Kidney (tissue), 13 donors: ENCODE measurements at regions not wholly inside any gene's neighbourhood (a gene's known extent, or its start where the extent isn't known, plus 50 kb on each side); places are given as distances from the start of the nearest gene placed in this dataset.

Experiments
- DNase-seq, 5 donors: peaks; one replicate each; pipeline ENCODE4 v3.0.0-alpha.2; 2013 to 2020
- FAIRE-seq: peaks from 2 replicates; lab custom pipeline; 2012; peaks lifted over from hg19 to GRCh38; lab: Jason Lieb, UNC
- H3K27ac ChIP-seq, 2 donors: one replicate each; pipeline ENCODE4 v1.7.0; 2013; ENCODE audit warnings: low read depth in 2 of 2, low read length in 2 of 2, inconsistent platforms in 1 of 2
- H3K27me3 ChIP-seq: one replicate; pipeline ENCODE4 v1.7.1; 2013; ENCODE audit warnings: low read length, inconsistent platforms; ENCODE audit not compliant: control insufficient read depth, insufficient read depth
- H3K36me3 ChIP-seq, 3 donors: one replicate each; pipeline versions ENCODE4 v1.7.0 to v1.7.1; 2013; ENCODE audit warnings: low read length in 3 of 3, control low read depth in 1 of 3, inconsistent platforms in 1 of 3; ENCODE audit not compliant: insufficient read depth in 3 of 3, control insufficient read depth in 2 of 3
- H3K4me1 ChIP-seq, 3 donors: one replicate each; pipeline versions ENCODE4 v1.7.0 to v1.7.1; 2013; ENCODE audit warnings: low read length in 3 of 3, inconsistent platforms in 1 of 3, low read depth in 1 of 3; ENCODE audit not compliant: control insufficient read depth in 2 of 3, insufficient read depth in 2 of 3
- H3K4me3 ChIP-seq, 3 donors: one replicate each; pipeline versions ENCODE4 v1.7.0 to v1.8.1; 2013; ENCODE audit warnings: low read length in 3 of 3, control low read depth in 1 of 3, inconsistent platforms in 1 of 3
- H3K9ac ChIP-seq, 3 donors: one replicate each; pipeline versions ENCODE4 v1.7.0 to v1.7.1; 2013; ENCODE audit warnings: low read length in 3 of 3, control low read depth in 1 of 3, inconsistent platforms in 1 of 3
- H3K9me3 ChIP-seq, 3 donors: one replicate each; pipeline versions ENCODE4 v1.7.0 to v1.7.1; 2013; ENCODE audit warnings: low read length in 3 of 3, control low read depth in 1 of 3, inconsistent platforms in 1 of 3; ENCODE audit not compliant: control insufficient read depth in 2 of 3, insufficient read depth in 1 of 3
- intact Hi-C: fragments of 100-400 bp; cut with DNase I; formaldehyde crosslinking; loops from one replicate; pipeline ENCODE4 v1.11.1; 2022
- TF ChIP-seq, protein P1 (sequence below): IDR thresholded peaks from 3 replicates; pipeline ENCODE4 v1.5.1; 2012; ENCODE audit warnings: mild to moderate bottlenecking, moderate library complexity, borderline replicate concordance; ENCODE audit not compliant: insufficient read depth; ENCODE audit errors: extremely low read depth
- donor health status: control.
- donor health status: control.
- donor health status: control.
- donor health status: control.
- donor health status: control.
- donor health status: DM: yes; HTN: yes; CAD: no.
- donor health status: Normal renal cell carcinoma (clear cell type).

- no peak overlapping the region for H3K27ac ChIP-seq
- H3K4me3 ChIP-seq, result no peak overlapping the region
- intact Hi-C loops, result no loop called here
- FAIRE-seq (no peak), DNase-seq (no peak)
- no peaks in the 10 kb centered on the region for H3K36me3 ChIP-seq
- peaks cover 0 to 3% (median 0%) of the 10 kb centered on the region in 3 donors for H3K4me1 ChIP-seq
- no peak overlapping the region for H3K9ac ChIP-seq
- TF ChIP-seq, protein P1, sequence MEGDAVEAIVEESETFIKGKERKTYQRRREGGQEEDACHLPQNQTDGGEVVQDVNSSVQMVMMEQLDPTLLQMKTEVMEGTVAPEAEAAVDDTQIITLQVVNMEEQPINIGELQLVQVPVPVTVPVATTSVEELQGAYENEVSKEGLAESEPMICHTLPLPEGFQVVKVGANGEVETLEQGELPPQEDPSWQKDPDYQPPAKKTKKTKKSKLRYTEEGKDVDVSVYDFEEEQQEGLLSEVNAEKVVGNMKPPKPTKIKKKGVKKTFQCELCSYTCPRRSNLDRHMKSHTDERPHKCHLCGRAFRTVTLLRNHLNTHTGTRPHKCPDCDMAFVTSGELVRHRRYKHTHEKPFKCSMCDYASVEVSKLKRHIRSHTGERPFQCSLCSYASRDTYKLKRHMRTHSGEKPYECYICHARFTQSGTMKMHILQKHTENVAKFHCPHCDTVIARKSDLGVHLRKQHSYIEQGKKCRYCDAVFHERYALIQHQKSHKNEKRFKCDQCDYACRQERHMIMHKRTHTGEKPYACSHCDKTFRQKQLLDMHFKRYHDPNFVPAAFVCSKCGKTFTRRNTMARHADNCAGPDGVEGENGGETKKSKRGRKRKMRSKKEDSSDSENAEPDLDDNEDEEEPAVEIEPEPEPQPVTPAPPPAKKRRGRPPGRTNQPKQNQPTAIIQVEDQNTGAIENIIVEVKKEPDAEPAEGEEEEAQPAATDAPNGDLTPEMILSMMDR, result no peak
- no peaks in the 10 kb centered on the region for H3K9me3 ChIP-seq
- H3K27me3 ChIP-seq, result no peaks in the 10 kb centered on the region
Measured at GRCh38 chr6:134738211-134738885, 211.6 kb downstream of the ALDH8A1 start.

DNA sequence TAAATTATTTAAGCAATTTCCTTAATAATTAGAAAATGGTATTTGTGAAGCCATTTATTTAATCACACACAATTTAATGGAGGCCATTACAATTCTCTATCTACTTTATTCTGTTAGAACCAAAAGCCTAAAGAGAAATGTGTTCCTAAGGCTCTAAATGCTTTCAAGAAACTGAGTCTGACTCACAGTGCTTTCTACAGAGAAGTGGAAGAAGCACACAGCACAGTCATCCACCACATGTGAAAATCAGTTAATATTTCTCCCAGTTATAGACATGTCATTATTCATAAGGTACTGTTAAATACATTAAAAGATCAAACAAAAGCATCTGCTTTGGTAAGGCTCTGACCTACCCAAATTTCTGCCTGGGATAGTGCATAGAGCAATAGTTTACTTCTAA is 214.4 kb downstream of the ALDH8A1 start:
- no peaks in the 10 kb centered on the region for H3K4me1 ChIP-seq
- TF ChIP-seq, protein P1, result no peak
- H3K27me3 ChIP-seq, result no peaks in the 10 kb centered on the region
- H3K36me3 ChIP-seq, result no peaks in the 10 kb centered on the region
- DNase-seq (no peak), FAIRE-seq (no peak)
- no peak overlapping the region for H3K27ac ChIP-seq
- intact Hi-C loops, result no loop called here
- H3K9me3 ChIP-seq, result no peaks in the 10 kb centered on the region
- no peak overlapping the region for H3K9ac ChIP-seq
- no peak overlapping the region for H3K4me3 ChIP-seq

GRCh38 chr6:134734312-134734869 is 215.5 kb downstream of the ALDH8A1 start:
- no peak overlapping the region for H3K27ac ChIP-seq
- H3K9ac ChIP-seq, result no peak overlapping the region
- H3K27me3 ChIP-seq, result no peaks in the 10 kb centered on the region
- intact Hi-C loops, result no loop called here
- no peak overlapping the region for H3K4me3 ChIP-seq
- no peaks in the 10 kb centered on the region for H3K36me3 ChIP-seq
- FAIRE-seq (no peak), DNase-seq (no peak)
- H3K9me3 ChIP-seq, result no peaks in the 10 kb centered on the region
- TF ChIP-seq, protein P1, result no peak
- no peaks in the 10 kb centered on the region for H3K4me1 ChIP-seq
